DMS79 (cell line): ENCODE measurements at regions not wholly inside any gene's neighbourhood (a gene's known extent, or its start where the extent isn't known, plus 50 kb on each side); places are given as distances from the start of the nearest gene placed in this dataset.
"Not testable (repeated sequence)": the region's sequence is repeated elsewhere in the genome, so short reads cannot be mapped to it uniquely, and the experiment has no call there.

Experiments used
- DNase-seq: peaks from one replicate; lab custom pipeline; 2025; lab: John Stamatoyannopoulos, UW

DNA sequence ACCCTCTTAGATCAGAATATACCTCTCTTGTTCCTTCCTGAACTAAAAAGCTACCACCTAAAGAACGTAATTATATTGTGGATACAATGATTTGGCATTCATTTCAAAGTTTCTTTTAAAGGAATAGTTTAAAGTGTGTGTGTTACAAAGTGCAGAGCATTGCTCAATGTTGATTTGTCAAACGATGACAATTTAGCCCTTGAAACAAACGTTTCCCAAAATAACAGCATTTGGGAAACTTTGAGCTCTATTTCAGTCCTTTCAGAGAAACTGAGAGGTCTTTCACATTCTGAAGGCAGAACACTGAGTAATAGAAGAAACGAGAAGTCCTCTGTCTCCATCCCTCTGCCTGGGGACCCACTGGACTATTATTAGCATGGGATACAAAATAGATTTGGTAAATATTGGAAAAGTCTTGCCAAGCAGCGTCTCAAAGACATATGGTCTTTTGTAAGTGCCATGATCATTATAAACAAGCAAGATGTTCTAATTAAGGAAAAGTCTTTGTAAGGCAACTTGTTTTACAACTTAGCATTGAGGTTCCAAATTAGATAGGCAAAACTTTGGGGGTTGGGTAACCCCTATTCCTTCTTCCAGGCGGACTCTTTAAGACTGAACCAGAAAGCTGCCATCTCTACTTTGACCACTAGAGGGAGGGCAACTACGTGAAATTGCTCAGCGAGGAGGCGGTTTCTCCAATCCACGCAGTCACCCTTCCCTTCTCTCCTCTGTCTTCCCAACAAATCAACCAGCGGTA lies 208.8 kb downstream of the RNF144B start:
- peak; percentile 37 for DNase-seq

DNA sequence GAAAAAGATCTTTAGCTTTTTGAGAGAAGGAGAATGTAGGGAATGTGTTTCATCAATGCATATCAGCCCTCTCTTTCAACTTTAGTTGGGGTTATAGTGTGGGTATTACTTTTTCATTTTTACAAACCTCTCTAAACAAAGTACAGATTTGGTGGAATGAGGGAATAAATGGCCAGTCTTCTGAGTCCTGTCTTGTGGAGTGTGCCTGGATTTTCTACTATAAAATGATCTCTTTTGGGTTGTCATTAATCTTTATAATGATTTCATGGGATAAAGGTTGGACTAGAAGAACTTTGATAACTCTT lies 209.3 kb downstream of the RNF144B start:
- DNase-seq = no peak

DNA sequence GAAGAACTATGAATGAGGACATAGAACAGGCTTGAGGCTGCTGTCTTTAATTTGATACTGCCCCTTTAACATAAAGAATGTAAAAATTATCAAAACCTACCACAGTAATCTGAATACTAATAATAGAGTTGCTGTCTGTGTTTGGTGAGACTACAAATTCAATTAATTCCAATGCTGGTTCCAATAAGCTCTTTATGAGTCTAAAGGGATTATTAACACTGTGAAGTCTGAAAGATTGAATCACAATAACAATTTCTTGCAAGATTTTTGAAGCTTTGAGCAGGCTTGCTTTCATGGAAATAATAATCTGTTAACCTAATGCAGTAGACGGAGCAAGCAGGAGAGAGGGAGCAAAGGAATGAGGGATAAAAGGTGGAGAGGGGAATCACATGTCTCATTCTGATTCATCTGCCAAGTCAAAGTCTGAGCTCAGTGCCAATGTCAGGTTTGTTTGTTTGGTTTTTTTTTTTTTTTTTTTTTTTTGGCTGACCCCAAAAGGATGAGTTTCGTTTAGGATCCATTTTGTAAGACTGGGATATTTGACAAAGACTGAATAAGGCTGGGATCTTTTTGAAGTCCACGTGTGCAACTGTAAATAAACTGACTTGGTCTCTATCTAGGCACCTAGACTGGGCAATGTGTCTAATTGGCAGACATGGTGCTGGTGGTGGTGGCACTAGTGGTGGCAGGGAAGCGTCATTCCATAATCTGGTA lies 211.6 kb downstream of the RNF144B start:
- no peak for DNase-seq

DNA sequence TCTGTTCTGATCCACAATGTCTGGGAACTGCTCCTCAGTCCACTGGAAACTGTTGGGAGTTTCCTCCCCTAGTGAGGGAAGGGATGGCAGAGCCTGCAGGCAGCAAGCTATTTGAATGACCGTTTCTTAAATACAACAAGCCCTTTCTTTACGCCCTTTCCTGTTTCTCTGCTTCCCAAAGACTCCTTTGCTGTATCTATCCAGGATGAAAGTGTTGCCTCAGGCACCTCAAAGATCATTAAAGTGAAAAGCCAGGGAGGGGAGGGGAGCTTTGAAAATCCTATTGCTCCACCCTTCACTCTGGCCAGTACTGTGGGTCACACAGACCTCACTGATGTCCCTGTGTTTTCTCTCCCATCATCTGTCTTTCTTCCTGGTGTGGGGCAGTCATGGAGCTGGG lies 213.1 kb downstream of the RNF144B start:
- DNase-seq = no peak

DNA sequence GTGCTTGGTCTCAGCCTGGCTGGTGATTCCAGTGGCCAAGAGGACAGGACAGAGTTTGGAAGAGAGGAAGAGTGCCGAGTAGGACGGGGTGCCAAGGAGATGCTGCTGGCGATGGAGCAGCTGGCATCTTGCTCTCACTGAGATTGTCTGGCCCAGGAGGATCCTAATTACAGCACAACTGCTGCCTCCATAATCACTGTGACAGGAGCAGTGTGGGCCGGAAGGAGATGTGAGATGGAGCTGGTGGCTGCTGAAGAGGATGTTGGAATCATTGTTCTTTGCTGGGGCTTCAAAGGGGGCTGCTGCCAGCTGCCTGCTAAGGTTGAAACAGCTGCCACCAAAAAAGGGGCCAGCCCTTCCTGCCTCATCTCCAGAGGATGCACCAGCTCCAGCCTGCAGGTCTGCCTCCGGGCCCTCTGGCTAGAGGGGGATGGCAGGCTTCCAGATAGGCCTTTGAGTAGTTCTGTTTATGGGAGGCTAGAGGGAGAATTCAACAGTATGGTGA lies 214.4 kb downstream of the RNF144B start:
- DNase-seq = peak; percentile 4

DNA sequence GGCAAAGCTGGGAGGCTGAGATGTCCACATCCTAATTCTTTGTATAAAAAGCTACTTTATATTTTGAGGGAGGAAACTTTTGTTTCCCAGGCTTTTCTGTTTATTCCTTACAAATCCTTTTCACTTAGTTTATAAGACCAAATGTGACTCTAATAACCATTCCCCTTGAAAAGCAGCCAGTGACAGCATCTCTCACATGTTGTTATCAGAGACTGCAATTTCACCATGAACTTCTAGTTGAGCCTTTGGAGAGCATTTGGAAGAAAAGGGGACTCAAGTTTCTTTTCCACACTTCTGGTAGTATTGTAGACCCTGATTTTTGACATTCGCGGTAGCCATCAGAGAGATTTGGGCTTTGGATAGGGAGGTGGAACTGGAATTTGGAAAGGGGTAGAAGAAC lies 215.8 kb downstream of the RNF144B start:
- no peak for DNase-seq

DNA sequence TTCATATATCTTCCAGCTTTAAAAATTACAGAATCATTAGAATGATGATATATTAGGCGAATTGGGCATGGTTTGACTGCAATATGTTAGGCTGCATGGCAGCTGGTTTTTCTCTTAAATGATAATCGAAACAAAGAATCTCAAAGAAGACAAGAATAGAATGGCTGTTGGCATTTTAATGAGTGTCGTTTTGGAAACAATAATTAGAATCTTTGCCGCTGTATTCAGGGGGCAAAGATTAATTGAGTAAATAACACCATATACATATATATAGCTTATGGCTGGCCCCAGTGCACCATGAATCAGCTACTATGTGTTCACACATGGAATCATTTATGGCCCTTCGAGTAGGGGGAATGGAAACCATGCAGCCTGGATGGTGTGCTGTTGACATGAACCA lies 216.2 kb downstream of the RNF144B start:
- no peak for DNase-seq

DNA sequence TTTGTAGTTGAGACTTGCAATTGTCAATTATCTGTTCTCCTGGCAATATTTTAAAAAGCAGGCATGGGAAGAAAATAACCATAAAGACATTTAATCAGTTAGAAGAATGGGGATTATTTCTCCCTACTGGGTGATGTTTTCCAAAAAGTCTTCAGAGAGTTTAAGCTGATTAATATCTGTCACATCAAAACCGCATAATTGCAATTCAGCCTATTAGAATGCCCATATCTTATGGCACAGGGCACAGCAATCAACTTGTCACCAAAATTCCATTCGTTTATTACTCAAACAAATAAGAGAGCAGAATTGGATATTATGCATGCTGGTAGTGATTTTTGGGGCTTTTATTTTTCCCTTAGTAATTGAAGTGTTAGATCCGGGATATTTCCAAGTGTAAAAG lies 218.7 kb downstream of the RNF144B start:
- DNase-seq = no peak

DNA sequence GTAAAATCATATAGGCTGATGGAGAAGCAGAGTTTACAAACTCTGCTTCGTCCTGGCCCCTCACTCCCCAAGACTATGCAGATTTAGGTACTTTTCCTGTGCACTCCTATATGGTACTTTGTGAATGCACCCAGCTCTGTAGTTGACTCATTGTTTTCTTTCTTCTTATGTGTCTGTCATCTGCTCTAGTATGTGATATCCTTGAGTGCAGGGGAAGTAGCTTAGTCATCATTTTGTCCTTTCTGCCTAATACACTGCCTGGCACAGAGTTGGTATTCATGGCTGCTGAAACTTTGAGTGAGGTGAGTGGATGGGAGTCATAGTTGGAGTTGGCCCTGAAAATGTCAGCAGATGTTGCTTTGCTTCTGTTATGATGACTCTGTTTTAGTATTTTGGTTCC lies 222.6 kb downstream of the RNF144B start:
- no peak for DNase-seq

DNA sequence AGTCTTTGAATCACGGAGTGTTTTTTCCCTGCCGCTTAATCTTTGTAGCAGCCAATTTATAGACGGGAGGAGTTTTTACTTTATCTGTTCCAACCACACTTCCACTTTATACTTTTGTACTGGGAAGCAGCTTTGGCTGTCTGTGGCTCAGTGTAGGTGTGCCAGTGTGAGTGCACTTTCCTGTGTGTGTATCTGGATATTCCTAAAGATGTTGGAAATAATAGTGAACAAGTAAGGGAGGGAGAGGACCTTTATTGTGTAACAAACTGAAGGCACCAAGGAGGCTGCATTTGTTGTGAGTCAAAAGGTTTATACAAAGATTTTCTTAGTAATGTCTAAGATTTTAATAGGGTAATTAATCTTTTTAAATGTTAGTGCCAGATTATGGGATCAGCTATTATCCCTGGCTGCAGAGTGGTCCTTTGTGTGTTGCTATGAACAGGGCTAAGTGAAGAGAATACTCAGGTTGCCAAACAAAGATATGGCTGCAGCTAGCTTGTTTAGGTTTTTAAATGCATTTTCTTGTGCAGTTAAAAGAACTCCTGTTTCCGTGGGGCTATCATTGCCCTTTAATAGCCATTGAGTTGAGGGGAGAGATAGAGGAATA lies 226.3 kb downstream of the RNF144B start:
- DNase-seq = no peak

DNA sequence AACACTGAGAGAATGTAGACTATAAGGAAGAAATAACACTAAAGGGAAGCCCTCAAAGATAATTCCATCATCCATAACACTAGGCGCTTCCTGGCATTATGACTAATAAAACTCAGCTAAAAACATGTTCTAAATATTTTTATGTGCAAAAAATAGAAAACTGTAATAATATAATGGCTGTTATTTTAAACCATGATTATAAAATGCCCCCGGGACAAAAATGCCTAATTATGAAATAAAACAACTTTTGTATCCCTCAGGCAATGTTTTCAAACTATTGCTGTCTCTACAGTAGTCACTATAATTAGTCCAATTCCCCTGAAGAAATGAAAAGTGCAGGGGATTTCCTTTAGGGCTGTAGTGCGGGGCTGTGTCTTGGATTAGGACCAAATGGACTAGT lies 242.4 kb downstream of the RNF144B start:
- DNase-seq = no peak

DNA sequence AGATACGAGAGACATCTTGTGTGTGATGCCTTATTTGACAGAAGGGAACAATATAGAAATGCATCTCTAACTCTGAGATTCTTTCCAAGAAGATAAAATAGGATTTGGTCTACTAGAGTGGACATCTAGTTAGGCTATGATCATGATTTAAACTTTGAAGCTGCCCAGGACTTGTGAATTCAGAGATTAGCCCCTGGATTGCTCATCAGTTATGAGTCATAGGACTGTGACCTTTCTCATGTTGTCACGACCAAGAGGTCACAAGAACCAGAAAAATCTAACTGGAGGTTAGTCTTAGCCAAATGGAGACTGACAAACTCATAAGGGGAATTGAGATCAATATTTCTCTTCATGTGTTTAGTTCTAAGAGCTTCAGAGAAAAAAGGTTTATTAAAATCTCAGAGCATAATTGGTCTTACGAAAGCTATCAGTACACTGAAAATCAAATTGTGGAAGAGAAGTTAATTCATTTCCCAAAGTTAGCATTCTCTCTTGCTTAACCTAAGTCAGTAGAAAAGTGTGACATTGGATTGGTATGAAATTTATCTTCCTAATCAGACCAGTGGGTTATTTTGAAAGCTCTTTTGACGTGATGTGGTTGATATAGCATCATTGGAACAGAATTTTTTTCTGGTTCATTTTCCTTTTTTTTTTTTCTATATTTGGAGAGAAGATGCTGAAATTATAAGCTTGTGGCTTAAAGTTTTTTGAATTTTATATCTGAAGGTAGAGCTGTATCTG lies 245.7 kb downstream of the RNF144B start:
- no peak for DNase-seq

DNA sequence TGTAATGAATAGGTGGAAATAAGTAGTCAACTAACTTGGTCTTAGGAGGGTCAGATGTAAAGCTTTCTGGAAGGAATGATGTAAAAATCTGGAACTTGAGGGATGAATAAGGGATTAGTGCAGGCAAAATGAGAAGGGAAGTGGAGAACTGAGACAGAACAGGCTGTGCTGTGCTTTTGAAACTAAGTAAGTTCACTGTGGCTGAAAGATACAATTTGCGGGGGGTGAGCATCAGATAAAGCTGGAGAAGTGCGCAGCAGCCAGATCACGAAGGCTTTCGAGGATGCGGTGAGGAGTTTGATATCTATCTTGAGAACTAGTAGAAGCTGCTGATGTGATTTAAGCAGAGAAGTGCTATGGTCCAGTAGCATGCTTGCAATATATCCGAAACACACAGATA lies 247.8 kb downstream of the RNF144B start:
- DNase-seq = no peak

DNA sequence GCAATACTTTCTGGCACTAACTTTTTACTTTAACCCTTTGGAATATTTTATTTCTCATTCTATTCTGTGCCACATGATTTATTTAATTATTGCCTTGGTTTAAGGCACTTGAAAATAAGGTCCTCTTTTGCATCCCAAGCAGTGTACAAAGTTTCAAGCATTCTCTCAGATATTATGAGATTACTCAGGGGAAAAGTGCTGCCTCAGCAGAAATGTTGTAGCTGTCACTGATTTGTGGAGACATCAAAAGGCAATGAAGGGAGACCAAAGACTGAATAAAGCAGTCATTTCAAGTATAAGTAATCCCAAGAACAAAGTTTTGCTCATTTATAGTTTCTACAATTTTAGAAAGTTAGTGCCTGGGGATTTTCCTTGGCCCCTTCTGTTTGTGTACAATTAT lies 253.0 kb downstream of the RNF144B start:
- no peak for DNase-seq

DNA sequence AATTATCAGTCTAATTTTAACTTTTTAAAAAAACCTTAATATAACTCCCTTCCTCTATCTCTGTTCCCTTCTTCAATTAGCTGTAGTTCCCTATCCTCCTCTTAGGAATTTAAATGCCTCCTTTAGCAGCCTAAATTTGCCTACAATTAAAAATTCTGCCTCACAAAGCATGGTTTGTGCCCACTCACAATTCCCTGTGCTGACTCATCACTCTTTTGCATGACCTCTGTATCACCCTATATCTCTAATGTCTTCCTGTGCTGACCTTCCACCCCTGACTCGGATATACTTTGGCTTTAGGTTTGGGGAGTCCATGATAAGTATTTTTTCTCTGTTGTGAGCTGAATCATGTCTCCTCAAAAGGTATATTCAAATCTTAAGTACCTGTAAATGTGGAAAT lies 253.6 kb downstream of the RNF144B start:
- no peak for DNase-seq

DNA sequence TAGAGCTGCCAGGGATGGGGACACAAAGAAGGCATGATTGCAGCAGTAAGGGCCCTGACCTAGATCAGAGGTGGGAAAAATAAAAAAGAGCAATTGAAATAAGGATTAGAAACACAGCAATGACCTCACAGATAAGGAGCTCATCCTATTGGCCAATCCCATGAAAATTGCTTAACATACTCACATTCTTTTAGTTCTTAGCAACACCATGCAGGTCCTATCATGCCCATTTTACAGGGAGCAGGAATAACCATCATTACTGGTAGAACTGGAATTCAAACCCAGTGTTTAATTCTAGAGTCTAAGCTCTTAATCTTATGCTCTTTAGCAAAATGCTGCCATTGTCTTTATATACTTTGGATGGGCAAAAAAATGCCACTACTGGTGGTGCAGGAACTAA lies 267.7 kb downstream of the RNF144B start:
- DNase-seq = no peak

DNA sequence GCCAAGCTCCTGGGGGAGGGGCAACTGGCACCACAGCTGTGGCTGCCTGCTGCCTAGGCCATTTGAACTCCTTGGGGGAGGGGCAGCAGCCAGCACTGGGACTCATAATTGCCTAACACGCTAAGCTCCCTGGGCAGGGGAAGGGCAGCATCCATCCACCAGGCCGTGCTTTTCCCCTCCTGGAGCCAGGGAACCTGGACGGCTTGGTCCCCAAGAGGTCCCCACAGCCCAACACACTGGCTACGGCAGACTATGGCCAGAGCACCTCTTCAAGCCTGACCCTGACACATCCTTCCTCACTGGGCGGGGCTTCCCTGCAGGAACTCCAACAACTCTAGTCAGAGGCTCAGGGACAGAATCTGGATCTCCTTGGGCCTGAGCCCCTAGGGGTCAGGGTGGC lies 269.4 kb downstream of the RNF144B start:
- no peak for DNase-seq

DNA sequence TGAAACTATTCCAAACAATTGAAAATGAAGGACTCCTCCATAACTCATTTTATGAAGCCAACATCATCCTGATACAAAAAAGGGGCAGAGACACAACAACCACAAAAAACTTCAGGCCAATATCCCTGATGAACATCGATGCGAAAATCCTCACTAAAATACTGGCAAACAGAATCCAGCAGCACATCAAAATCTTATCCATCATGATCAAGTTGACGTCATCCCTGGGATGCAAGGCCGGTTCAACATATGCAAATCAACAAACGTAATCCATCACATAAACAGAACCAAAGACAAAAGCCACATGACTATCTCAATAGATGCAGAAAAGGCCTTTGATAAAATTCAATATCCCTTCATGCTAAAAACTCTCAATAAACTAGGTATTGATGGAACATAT lies 272.8 kb downstream of the RNF144B start:
- not testable (repeated sequence) for DNase-seq

DNA sequence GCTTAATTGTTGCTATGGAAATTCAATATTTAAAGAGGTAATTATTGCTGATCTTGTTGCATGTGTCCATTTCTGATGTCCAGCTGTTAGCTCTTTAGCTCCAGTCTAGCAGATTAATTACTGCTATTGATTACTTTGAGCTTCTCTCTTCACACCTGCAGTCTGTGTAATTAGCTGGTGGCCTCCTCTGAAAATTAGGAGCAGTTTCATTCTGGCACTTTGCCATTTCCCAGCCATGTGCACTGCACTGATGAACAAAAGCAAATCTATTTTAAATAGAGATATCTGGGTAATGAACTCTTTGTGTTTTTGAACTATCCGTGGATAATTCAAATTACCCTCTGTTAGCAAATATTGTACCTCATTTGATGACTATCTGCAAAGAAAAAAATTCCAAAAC lies 275.9 kb downstream of the RNF144B start:
- no peak for DNase-seq

DNA sequence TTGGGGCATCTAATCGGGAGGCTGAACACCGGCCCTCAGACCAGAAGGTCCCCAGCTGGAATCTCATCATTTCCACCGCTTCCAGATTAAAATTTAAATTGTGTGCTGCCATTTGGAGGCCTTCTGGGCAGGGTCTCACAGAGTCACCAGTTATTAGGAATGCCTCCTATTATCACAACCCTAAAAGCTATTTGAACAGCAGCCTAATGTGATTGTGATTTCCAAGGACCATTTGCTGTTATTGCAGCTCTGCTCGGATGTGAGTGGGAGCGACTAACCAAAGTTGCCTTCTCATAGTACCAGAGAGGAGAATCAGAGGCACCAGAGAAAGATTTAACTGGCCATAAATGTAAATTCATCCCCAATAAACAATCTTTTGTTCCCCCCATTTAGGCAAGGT lies 277.3 kb downstream of the RNF144B start:
- DNase-seq = no peak

DNA sequence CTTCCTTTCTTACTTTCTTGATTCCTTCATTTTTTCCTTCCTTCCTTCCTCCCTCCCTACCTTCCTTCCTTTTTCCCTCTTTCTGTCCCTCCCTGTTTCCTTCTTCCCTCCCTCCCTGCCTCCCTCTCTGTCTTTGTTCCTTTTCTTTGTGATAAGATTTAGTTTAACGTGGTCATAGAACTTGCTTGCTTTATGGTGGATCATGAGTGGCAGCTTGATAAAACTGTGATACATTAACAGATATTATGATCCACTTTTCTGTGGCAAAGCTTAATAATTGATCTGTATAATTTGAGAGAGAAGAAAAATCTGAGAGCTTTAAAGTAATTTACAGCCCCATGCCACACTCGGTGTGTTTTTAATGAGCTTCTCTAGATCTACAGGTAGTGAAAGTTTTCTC lies 280.5 kb downstream of the RNF144B start:
- no peak for DNase-seq

DNA sequence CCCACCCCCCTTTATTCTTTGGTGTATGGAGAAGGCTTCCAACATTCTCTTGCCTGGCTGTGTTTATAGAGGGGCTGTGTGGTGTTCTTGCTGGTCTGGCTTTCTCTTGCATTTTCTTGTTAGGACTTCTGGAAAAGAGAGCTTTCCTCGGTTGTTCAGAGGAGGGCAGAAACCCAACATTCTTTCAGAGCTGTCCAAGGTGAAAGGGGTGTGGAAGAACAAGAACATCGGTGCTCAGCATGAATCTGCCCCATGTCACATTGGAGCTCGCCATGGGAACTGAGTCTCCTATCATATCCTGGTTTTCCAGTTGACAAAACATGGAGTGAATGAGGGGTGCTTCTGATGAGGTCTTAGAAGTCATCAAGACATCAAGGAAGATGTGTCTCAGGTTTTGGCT lies 281.8 kb downstream of the RNF144B start:
- no peak for DNase-seq

DNA sequence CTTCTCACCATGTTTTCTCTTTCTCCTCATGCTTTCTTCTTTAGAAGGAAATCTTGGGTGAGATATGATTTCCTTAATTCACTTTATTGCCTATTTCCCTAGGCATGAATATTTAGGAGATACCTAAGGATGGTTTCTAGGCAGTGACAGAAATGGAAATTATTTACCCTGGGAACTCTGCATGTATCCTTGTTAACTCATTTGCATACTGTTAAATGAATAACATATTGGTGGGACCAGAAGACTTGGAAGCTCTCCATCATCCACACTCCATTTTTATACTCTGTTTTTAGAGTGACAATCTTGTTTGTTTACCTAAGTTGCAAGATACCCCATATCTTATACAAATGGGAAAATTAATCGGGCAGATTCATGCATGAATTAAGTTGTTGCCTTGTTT lies 285.7 kb downstream of the RNF144B start:
- no peak for DNase-seq
